ENCODE measurements at regions not wholly inside any gene's neighbourhood (a gene's known extent, or its start where the extent isn't known, plus 50 kb on each side); places are given as distances from the start of the nearest gene placed in this dataset.
A peak's percentile ranks its signal among the peaks of the same experiment; 100 is the strongest.

GRCh38 chr9:14031810-14032209 is 282.1 kb downstream of the NFIB start:
- DNase-seq (ENCODE audit: low read depth, low spot score) = no peak

- peak; percentile 19 for DNase-seq (ENCODE audit: low read depth, low spot score)
Measured at GRCh38 chr9:14031060-14031414, 282.9 kb downstream of the NFIB start.

GRCh38 chr9:14030375-14031059 is 283.4 kb downstream of the NFIB start:
- no peak for DNase-seq (ENCODE audit: low read depth, low spot score)

GRCh38 chr9:14029806-14030374 is 284.1 kb downstream of the NFIB start:
- no peak for DNase-seq (ENCODE audit: low read depth, low spot score)

GRCh38 chr9:14027116-14027800 is 286.7 kb downstream of the NFIB start:
- DNase-seq (ENCODE audit: low read depth, low spot score) = peak; percentile 32

GRCh38 chr9:14025741-14026140 is 288.2 kb downstream of the NFIB start:
- DNase-seq (ENCODE audit: low read depth, low spot score) = no peak

- DNase-seq (ENCODE audit: low read depth, low spot score) = no peak
Measured at GRCh38 chr9:14023285-14023684, 290.7 kb downstream of the NFIB start.

GRCh38 chr9:14021871-14022525 is 291.9 kb downstream of the NFIB start:
- no peak for DNase-seq (ENCODE audit: low read depth, low spot score)

GRCh38 chr9:14018081-14018480 is 295.9 kb downstream of the NFIB start:
- DNase-seq (ENCODE audit: low read depth, low spot score) = no peak

GRCh38 chr9:14014744-14015143 is 299.2 kb downstream of the NFIB start:
- DNase-seq (ENCODE audit: low read depth, low spot score) = no peak

- DNase-seq (ENCODE audit: low read depth, low spot score) = no peak
Measured at GRCh38 chr9:14014218-14014617, 299.7 kb downstream of the NFIB start.

GRCh38 chr9:14011799-14012560 is 302.0 kb downstream of the NFIB start:
- DNase-seq (ENCODE audit: low read depth, low spot score) = no peak

GRCh38 chr9:14007190-14007769 is 306.7 kb downstream of the NFIB start:
- no peak for DNase-seq (ENCODE audit: low read depth, low spot score)

GRCh38 chr9:14006386-14007187 is 307.4 kb downstream of the NFIB start:
- peak; percentile 12 for DNase-seq (ENCODE audit: low read depth, low spot score)

GRCh38 chr9:14004110-14004509 is 309.8 kb downstream of the NFIB start:
- DNase-seq (ENCODE audit: low read depth, low spot score) = no peak

- DNase-seq (ENCODE audit: low read depth, low spot score) = no peak
Measured at GRCh38 chr9:13994240-13994639, 319.7 kb downstream of the NFIB start.

GRCh38 chr9:13993632-13994185 is 320.2 kb downstream of the NFIB start:
- no peak for DNase-seq (ENCODE audit: low read depth, low spot score)

GRCh38 chr9:13992138-13993088 is 321.5 kb downstream of the NFIB start:
- no peak for DNase-seq (ENCODE audit: low read depth, low spot score)

- no peak for DNase-seq (ENCODE audit: low read depth, low spot score)
Measured at GRCh38 chr9:13991395-13991794, 322.5 kb downstream of the NFIB start.
